Amniotic epithelial cell (primary cell): ENCODE measurements at regions not wholly inside any gene's neighbourhood (a gene's known extent, or its start where the extent isn't known, plus 50 kb on each side); places are given as distances from the start of the nearest gene placed in this dataset.
"Not testable (repeated sequence)": the region's sequence is repeated elsewhere in the genome, so short reads cannot be mapped to it uniquely, and the experiment has no call there.

ENCODE experiments used
- DNase-seq: peaks from one replicate; pipeline ENCODE4 v3.0.0-alpha.2; 2010; ENCODE audit warnings: low read depth

- DNase-seq, result no peak
These were observed 61.9 kb upstream of the ADGRL2 start for GRCh38 chr1:81738875-81739274.

DNA sequence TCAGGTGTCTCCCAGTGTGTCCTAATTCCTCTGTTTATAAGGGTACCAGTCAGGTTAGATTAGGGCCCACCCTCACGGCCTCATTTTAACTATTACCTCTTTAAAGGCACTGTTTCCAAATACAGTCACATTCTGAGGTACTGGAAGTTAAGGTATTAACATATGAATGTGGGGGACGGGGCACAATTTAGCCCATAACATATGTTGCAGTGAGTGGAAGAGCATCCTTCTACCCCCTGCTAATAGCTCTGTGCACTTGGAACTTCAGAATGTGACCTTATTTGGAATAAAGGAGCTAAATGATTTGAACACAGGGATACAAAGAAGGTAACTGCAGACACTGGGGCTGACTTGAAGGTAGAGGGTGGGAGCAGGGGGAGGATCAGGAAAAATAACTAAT, 67.3 kb upstream of the ADGRL2 start:
- DNase-seq, result no peak

- DNase-seq, result no peak
These were observed 68.7 kb upstream of the ADGRL2 start for GRCh38 chr1:81731989-81732388.

DNA sequence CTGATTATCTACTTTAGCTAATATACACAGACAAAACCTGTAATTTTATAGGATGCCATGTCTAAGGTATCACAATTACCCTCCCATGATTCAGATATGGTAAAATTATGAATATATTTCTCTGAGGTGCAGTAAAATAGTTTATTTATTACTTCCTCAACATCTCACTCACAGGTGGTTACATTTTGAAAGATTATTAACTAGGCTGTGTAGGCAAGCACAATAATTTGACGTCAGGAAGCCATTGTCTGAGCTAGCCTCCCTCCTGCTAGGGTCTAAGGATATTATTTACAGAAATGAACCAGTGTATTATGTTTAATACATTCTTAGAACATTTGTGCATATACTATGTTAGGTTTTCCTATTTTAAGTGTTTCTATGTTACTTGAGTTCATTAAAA, 69.9 kb upstream of the ADGRL2 start:
- DNase-seq, result no peak

- not testable (repeated sequence) for DNase-seq
These were observed 70.4 kb upstream of the ADGRL2 start for GRCh38 chr1:81730299-81730698.

DNA sequence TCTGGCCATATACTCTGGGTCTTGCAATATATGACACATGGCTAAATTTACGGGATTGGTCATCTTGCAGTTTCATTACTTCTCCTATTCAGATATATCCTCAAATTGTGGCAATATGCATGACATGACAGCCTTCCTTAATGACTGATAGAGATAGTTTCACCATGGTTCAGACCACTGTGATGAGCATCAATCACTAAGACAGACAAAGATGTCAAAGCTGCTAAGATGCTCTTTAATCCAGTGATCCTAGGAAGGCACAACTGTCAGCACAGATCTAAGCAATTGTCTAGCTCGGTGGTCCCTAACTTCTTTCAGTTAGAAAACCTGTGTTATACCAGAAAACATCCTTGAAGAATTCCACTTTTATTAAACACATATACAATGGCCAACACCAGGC, 70.9 kb upstream of the ADGRL2 start:
- no peak for DNase-seq

- DNase-seq, result no peak
These were observed 71.5 kb upstream of the ADGRL2 start for GRCh38 chr1:81729239-81729638.

DNA sequence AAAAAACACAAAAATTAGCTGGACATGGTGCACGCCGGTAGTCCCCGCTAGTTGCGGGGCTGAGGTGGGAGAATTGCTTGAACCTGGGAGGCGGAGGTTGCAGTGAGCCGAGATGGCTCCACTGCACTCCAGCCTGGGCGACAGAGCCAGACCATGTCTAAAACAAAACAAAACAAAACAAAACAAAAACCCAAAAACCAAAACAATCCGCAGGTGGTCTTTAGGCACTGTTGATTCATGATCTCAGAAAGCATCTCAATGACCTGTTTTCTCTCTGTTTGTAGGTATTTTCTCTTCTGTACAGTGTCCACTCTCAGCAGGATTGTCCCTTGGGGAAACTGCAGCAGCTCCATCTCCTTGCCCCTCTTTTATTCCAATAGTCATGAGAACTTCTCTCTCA, 74.9 kb upstream of the ADGRL2 start:
- no peak for DNase-seq

- peak; percentile 16 for DNase-seq
These were observed 78.0 kb upstream of the ADGRL2 start for GRCh38 chr1:81722631-81723328.

DNA sequence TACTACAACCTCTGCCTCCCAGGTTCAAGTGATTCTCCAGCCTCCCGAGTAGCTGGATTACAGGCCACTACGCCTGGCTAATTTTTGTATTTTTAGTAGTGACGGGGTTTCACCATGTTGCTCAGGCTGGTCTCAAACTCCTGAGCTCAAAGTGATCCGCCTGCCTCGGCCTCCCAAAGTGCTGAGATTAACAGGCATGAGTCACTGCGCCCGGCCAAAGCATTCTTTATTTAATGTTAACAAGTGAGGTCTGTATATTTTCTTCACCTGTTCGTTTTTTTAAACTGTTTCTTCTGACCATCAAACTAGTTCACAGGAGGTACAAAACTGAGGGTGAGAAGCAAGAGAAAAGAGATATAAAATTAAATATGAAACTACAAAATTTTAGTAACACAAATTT, 80.5 kb upstream of the ADGRL2 start:
- peak; percentile 10 for DNase-seq

DNA sequence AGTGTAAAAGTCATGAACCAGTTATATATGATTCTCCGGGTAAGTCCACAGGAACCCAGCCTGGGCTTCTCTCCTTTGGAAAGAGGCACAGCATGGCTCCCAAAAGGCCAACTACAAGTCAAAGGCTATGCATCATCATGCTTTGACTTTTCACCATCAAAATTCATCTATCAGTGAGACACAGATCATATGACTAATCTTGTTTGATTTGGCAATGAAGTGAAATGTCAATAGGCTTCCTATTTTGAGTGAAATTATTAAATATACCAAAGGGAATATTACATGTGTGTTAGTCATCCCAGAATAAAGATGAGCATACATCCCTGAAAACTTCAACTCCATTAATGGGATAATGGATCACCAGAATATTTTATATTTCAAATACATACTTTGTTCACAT, 83.5 kb upstream of the ADGRL2 start:
- no peak for DNase-seq

DNA sequence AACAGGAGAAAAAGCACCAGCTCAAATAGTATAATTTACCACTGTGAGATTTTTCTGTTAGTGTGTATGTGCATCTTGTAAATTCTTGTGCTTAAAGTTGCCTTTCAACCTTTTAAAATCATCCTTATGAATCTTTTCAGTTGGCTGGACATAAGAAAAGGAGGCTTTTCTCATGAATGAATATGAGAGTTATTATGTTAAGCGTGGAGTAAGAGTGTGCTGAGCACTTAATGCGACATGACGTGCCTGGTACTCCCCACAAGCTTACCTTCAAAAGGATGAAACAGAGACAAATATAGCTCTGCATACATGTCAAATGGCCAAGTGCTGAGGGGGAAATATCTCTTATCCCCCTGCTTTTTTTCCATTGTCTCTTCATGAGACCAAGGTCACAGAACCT, 85.3 kb upstream of the ADGRL2 start:
- no peak for DNase-seq

GRCh38 chr1:81714636-81715035, 86.1 kb upstream of the ADGRL2 start:
- no peak for DNase-seq

DNA sequence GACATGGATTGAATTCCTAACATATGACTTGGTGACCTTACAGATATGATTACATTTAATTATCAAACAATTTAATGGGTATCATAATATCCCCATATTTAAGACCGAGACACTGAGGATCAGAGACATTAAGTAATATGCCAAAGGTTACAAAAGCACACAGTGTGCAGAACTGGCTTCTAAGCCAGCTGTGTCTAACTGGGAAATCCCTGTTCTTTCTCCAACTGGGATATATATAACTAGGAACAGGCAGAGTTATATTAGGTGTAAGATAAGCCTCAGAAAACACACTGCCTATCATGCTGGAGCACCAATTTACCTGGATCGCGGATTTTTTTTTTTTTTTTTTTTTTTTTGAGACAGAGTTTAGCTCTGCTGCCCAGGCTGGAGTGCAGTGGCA, 88.3 kb upstream of the ADGRL2 start:
- no peak for DNase-seq

GRCh38 chr1:81710857-81711256, 89.9 kb upstream of the ADGRL2 start:
- no peak for DNase-seq

DNA sequence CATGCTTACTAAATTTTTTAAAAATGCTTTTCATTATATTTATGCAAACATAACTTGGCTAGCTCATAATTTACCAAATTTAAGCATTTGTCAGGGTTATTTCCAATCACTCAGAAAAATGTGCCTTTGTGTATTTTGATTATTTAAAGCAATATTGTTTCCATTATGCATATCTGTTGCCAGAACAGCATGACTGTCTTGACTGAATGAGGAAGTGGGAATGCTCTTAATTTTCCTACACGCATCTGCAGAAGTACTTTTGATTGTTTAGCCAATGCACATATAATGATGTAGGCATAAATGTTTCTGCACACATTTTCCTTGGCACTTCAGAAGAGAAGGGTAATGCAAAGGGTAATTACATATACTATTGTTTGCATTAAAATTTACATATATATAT, 92.5 kb upstream of the ADGRL2 start:
- no peak for DNase-seq

DNA sequence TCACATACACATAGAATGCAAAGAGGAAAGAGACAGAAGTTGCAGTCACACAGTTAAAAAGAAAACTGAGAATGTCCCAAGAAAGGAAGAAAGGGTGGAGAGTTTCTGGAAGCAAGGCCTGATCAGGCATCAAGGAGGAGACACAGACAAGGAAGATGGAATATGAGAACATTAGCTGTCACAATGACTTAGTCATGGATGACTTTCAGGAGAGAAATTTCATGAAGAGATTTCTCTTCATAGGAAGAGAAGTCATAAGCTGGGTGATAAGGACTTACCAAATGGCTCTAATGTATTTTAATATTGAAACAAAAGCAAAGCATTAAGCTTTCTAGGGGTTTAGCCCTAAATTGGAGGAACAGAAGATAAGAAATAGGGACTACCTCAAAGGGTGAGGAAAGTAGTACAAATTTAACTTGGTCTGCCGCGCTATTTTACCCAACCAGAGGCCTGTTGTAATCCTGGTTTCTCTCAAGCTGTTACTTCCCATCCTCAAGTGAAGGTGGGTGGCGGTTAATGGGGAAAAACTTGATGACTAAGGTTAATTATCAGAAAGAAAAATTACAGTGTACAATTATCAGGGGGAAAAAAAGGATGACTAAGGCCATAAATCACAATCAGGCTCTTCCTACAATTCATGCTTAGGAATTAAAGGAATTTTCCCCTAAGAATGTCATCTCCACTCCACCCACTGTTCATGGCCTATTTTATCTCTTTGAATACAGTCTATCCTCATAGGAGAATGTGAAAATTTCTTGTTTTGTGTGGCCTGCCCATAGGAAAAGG, 93.9 kb upstream of the ADGRL2 start:
- DNase-seq, result peak; percentile 91

GRCh38 chr1:81703756-81704463, 96.8 kb upstream of the ADGRL2 start:
- DNase-seq, result peak; percentile 67

GRCh38 chr1:81703391-81703755, 97.4 kb upstream of the ADGRL2 start:
- DNase-seq, result peak; percentile 82

DNA sequence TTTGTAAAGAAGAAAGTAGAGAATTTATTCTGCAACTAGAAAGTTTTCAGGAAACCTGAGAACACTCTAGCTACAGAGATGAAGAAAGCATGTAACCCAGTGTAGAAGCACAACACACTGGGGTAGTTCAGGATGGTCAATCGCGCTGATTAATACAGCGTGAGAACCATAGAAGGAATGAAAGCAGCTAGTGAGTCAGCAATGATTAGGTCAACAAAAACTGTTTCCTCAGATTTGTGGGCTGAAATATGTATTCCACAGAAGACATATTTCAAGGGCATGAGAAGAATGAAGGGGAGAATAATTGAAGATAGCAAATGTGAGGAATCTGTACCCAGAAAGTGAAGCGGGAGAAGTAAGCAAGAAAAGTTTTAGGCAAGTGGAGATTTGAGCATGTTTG, 97.8 kb upstream of the ADGRL2 start:
- DNase-seq, result peak; percentile 99

DNA sequence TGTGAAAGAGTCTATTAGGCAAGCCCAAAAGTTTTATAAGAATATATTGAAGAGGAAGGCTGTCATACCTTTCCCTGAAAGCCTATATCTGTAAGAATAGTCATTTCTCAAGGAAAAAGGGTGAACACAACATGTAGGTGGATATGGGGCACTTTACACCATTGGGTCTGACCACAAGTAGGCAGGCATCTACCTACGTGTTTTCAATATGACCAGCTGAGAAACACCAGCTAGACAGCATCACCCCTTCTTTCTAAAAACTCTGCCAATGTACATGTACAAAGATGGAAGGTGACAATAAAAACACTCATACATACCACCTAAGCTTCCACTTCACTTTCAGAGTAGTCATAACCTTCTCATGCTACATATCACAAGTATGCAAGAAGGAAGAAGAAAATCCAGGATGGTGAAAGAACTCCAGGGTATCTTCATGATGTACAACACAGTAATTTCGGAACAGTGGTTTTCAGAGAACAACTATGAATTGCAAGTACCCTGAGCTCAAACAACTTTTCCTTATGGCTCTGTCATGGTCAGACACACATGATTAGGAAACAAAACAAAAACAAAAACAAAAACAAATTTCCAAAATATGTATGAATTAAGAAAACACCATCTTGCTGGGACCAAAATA, 98.5 kb upstream of the ADGRL2 start:
- DNase-seq, result peak; percentile 67

DNA sequence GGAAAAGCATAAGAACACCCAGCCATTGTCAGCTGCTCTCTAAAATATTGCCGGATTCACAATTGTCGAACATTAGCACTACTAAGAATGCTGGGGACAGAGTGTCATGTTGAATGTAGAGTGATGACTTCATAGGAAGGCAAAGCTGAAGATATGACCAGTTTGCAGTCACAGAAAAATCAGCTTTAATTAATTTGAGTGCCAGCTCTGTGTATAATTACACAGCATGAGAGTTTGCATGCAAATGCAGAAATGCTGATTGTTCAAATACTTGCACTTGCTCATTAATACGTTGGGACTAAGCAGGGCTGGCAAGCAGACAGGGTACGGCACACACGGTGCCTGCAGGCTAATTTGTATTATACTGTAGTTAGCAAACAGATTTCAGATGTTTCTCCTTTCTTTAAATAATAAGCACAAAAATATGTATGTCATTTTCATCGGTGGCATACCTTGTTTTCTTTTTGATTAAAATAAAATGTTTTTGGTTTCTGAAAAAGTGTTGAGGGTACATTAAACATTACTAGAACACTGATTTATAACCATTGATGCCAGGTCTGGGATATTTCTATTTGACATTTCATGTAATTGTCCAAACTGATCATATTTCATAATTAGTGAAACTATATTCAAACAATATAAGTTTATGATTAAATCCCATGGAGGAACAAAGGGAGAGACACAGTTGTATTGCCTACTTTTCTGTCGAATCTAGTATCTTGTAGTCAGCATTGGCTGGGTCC, 99.8 kb upstream of the ADGRL2 start:
- DNase-seq, result no peak
